ENCODE measurements at regions not wholly inside any gene's neighbourhood (a gene's known extent, or its start where the extent isn't known, plus 50 kb on each side); places are given as distances from the start of the nearest gene placed in this dataset.

- H4K20me1 ChIP-seq (replicated peaks; ENCODE audit: control insufficient read depth, insufficient read depth, low read length) = no peaks in the 10 kb centered on the region
- intact Hi-C loops (cut with micrococcal nuclease) (no loop called here), in situ Hi-C loops (cut with MboI) (no loop called here)
- no peaks in the 10 kb centered on the region for H3K9me3 ChIP-seq (replicated peaks; ENCODE audit: control insufficient read depth, insufficient read depth, low read depth, low read length)
- no peak overlapping the region for H3K4me3 ChIP-seq
- H3K4me1 ChIP-seq (replicated peaks in 1 of 2; ENCODE audit: control insufficient read depth in 2 of 2, insufficient read depth in 2 of 2, low read length in 2 of 2) = no peaks in the 10 kb centered on the region
- no peak for FAIRE-seq
- no peaks in the 10 kb centered on the region for H3K27me3 ChIP-seq (ENCODE audit: control insufficient read depth in 2 of 2, insufficient read depth in 2 of 2, low read length in 2 of 2)
- no peak for ATAC-seq
- no peak overlapping the region for H3K4me2 ChIP-seq (ENCODE audit: insufficient read depth, low read length)
- no peaks in the 10 kb centered on the region for H3K9me1 ChIP-seq (ENCODE audit: control insufficient read depth, insufficient read depth, low read length)
- H3K79me2 ChIP-seq (ENCODE audit: control insufficient read depth, insufficient read depth, low read length) = no peaks in the 10 kb centered on the region
- no peak for DNase-seq (ENCODE audit: extremely low read depth in 1 of 4, low spot score in 3 of 4)
- no TSS peak for BruUV-seq (replicated peaks)
- no peaks in the 10 kb centered on the region for H3K36me3 ChIP-seq (ENCODE audit: control insufficient read depth, insufficient read depth, low read length)
- POLR2A ChIA-PET = no interaction called here
- WGBS (ENCODE audit: insufficient coverage, low coverage, missing lambda C conversion rate) = 0% methylated on average over 2 of the region's 2 CpGs
- no peak overlapping the region for H3K9ac ChIP-seq (ENCODE audit: insufficient read depth in 1 of 2, low read depth in 2 of 2, low read length in 2 of 2)
- H2AFZ ChIP-seq (ENCODE audit: low read depth, low read length) = no peak overlapping the region
- H3K27ac ChIP-seq (ENCODE audit: extremely low read depth, low read depth, low read length) = no peak overlapping the region
- CTCF ChIA-PET (ENCODE audit: low intra/inter-chr PET ratio) = no interaction called here
- TF ChIP-seq ZBTB43 (CRISPR knock-in tag; IDR thresholded peaks at IDR 0.05) (no peak), GABPB2 (CRISPR knock-in tag; conservative IDR thresholded peaks at IDR 0.05) (no peak), PTTG1 (tag; IDR thresholded peaks at IDR 0.05; ENCODE audit: low read depth) (no peak), PHTF2 (CRISPR knock-in tag; IDR thresholded peaks at IDR 0.05) (no peak), RFX5 (IDR thresholded peaks at IDR 0.05; ENCODE audit: low read depth, low read length) (no peak), ZNF668 (CRISPR knock-in tag; IDR thresholded peaks at IDR 0.05) (no peak), WHSC1 (IDR thresholded peaks at IDR 0.05; ENCODE audit: low read length) (no peak), HDAC6 (IDR thresholded peaks at IDR 0.05; ENCODE audit: low read depth, low read length) (no peak), ZNF407 (IDR thresholded peaks at IDR 0.05; ENCODE audit: low read depth) (no peak), ZBTB34 (CRISPR knock-in tag; IDR thresholded peaks at IDR 0.05) (no peak), FOS (IDR thresholded peaks at IDR 0.05; ENCODE audit: extremely low read depth, insufficient read length) (no peak), LARP7 (IDR thresholded peaks at IDR 0.05) (no peak), HIVEP1 (CRISPR knock-in tag; IDR thresholded peaks at IDR 0.05) (no peak), ELF1 (tag; IDR thresholded peaks at IDR 0.05) (no peak), CCNT2 (IDR thresholded peaks at IDR 0.05; ENCODE audit: borderline replicate concordance, extremely low read depth, insufficient read length, low read depth, low read length) (no peak)
Measured at GRCh38 chr2:83536556-83536955, 922.5 kb downstream of the SUCLG1 start.
